Thyroid gland (tissue), 4 donors: ENCODE measurements at regions not wholly inside any gene's neighbourhood (a gene's known extent, or its start where the extent isn't known, plus 50 kb on each side); places are given as distances from the start of the nearest gene placed in this dataset.

ENCODE experiments used
- POLR2A ChIP-seq, 2 donors: fragments of 450-650 bp; IDR thresholded peaks; one replicate each; pipeline ENCODE4 v1.6.1; 2017; ENCODE audit warnings: antibody characterized with exemption in 2 of 2, mild to moderate bottlenecking in 2 of 2, moderate library complexity in 1 of 2
- TF ChIP-seq, protein P1 (sequence below), 6 experiments: fragments of 200-600 bp in 3 of 6; fragments of 450-650 bp in 3 of 6; sonication (generic) in 3 of 6; IDR thresholded peaks; one replicate each; pipeline ENCODE4 v1.5.1; 2016 to 2019; ENCODE audit warnings: antibody characterized with exemption in 6 of 6, mild to moderate bottlenecking in 2 of 6, inconsistent platforms in 1 of 6, moderate library complexity in 1 of 6

GRCh38 chr3:127036209-127037020 is 53.5 kb downstream of the PLXNA1 start:
- TF ChIP-seq, protein P1, sequence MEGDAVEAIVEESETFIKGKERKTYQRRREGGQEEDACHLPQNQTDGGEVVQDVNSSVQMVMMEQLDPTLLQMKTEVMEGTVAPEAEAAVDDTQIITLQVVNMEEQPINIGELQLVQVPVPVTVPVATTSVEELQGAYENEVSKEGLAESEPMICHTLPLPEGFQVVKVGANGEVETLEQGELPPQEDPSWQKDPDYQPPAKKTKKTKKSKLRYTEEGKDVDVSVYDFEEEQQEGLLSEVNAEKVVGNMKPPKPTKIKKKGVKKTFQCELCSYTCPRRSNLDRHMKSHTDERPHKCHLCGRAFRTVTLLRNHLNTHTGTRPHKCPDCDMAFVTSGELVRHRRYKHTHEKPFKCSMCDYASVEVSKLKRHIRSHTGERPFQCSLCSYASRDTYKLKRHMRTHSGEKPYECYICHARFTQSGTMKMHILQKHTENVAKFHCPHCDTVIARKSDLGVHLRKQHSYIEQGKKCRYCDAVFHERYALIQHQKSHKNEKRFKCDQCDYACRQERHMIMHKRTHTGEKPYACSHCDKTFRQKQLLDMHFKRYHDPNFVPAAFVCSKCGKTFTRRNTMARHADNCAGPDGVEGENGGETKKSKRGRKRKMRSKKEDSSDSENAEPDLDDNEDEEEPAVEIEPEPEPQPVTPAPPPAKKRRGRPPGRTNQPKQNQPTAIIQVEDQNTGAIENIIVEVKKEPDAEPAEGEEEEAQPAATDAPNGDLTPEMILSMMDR (IDR thresholded peaks at IDR 0.05): no peak
- TF ChIP-seq POLR2A (IDR thresholded peaks at IDR 0.05): no peak
